Tibial nerve (tissue), 4 donors: ENCODE measurements at regions not wholly inside any gene's neighbourhood (a gene's known extent, or its start where the extent isn't known, plus 50 kb on each side); places are given as distances from the start of the nearest gene placed in this dataset.

Experiments
- EP300 ChIP-seq, 2 donors: sonication (generic); formaldehyde crosslinking; IDR thresholded peaks; one replicate each; pipeline ENCODE4 v1.6.1; 2017; ENCODE audit warnings: antibody characterized with exemption in 2 of 2, mild to moderate bottlenecking in 1 of 2
- POLR2A ChIP-seq, 2 donors: fragments of 450-650 bp; IDR thresholded peaks; one replicate each; pipeline ENCODE4 v1.6.1; 2017; ENCODE audit warnings: antibody characterized with exemption in 2 of 2, mild to moderate bottlenecking in 2 of 2, moderate library complexity in 2 of 2
- TF ChIP-seq, protein P1 (sequence below), 5 experiments: fragments of 200-600 bp in 3 of 5; fragments of 450-650 bp in 2 of 5; sonication (generic) in 3 of 5; IDR thresholded peaks; one replicate each; pipeline ENCODE4 v1.5.1; 2016 to 2019; ENCODE audit warnings: antibody characterized with exemption in 5 of 5, mild to moderate bottlenecking in 3 of 5, moderate library complexity in 2 of 5

DNA sequence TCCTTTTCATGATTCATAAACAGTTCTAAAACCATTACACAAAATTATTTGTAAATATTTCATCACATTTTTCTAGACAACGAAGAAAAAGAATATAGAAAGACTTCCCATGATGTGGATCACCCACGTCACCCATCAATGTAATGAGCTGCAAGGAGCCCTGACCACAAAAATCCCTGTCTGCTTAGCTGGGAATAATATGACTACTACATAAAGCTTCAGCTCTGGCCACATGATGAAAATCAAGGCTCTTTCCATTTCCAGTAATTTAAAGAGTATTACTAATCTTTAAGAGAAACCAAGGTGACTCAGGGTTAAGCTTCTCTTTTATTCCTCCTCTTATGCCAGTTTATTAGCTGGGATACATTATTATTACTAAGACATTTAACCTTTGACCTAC, 180.8 kb upstream of the CACNA2D1 start:
- TF ChIP-seq, protein P1, sequence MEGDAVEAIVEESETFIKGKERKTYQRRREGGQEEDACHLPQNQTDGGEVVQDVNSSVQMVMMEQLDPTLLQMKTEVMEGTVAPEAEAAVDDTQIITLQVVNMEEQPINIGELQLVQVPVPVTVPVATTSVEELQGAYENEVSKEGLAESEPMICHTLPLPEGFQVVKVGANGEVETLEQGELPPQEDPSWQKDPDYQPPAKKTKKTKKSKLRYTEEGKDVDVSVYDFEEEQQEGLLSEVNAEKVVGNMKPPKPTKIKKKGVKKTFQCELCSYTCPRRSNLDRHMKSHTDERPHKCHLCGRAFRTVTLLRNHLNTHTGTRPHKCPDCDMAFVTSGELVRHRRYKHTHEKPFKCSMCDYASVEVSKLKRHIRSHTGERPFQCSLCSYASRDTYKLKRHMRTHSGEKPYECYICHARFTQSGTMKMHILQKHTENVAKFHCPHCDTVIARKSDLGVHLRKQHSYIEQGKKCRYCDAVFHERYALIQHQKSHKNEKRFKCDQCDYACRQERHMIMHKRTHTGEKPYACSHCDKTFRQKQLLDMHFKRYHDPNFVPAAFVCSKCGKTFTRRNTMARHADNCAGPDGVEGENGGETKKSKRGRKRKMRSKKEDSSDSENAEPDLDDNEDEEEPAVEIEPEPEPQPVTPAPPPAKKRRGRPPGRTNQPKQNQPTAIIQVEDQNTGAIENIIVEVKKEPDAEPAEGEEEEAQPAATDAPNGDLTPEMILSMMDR (IDR thresholded peaks at IDR 0.05), result no peak
- no peak for TF ChIP-seq POLR2A (IDR thresholded peaks at IDR 0.05)
- TF ChIP-seq EP300 (IDR thresholded peaks at IDR 0.05), result no peak
